Chondrocyte (in vitro differentiated cells): ENCODE measurements at regions not wholly inside any gene's neighbourhood (a gene's known extent, or its start where the extent isn't known, plus 50 kb on each side); places are given as distances from the start of the nearest gene placed in this dataset.

Experiments used
- DNase-seq: peaks from one replicate; pipeline ENCODE4 v3.0.0; 2021; ENCODE audit warnings: mixed read lengths, low spot score
- H3K27ac Mint-ChIP-seq: one replicate; pipeline ENCODE4 v1.8.0; 2021; ENCODE audit warnings: mild to moderate bottlenecking, moderate library complexity, mixed read lengths; ENCODE audit not compliant: unreplicated experiment
- H3K27me3 Mint-ChIP-seq: 2 replicates; pipeline ENCODE4 v1.8.0; 2021; ENCODE audit warnings: low read depth, mixed read lengths
- H3K36me3 Mint-ChIP-seq: 2 replicates; pipeline ENCODE4 v1.8.0; 2021; ENCODE audit warnings: low read depth, mixed read lengths
- H3K4me1 Mint-ChIP-seq: 2 replicates; pipeline ENCODE4 v1.8.0; 2021; ENCODE audit warnings: low read depth, mild to moderate bottlenecking, mixed read lengths
- H3K4me3 Mint-ChIP-seq: one replicate; pipeline ENCODE4 v1.8.0; 2021; ENCODE audit warnings: mild to moderate bottlenecking, moderate library complexity, mixed read lengths; ENCODE audit not compliant: unreplicated experiment
- H3K9me3 Mint-ChIP-seq: 2 replicates; pipeline ENCODE4 v1.8.0; 2021; ENCODE audit warnings: low read depth, mixed read lengths
- CTCF ChIP-seq: fragments of 200-600 bp; sonication (generic); IDR thresholded peaks from 2 replicates; pipeline ENCODE4 v1.5.0; 2021; ENCODE audit warnings: antibody characterized with exemption, mild to moderate bottlenecking, moderate library complexity

DNA sequence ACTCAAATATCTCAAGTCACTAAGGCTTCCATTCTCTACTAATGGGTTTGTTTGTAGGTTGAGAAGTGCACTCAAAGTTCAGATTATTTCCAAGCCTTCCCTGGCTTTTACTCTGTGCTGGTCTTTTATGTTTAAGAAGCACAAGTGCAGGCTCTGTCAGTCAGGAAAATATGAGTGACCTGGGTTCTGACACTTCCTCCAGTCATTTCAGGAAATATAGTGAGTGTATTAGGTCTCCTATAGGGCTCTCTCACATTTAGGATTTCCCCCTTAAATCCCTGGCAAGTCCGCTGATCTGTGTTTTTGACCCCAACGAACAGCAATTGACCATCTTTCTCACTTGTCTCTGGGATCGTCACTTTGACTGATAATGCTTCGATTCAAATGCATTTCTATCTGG, 210.2 kb downstream of the ARPP21 start:
- Mint-ChIP-seq H3K27ac (no peak overlapping the region), H3K27me3 (peaks cover 10% of the 10 kb centered on the region), H3K9me3 (no peaks in the 10 kb centered on the region), H3K4me3 (no peak overlapping the region), H3K36me3 (no peaks in the 10 kb centered on the region), H3K4me1 (no peaks in the 10 kb centered on the region)
- TF ChIP-seq CTCF, result no peak
- DNase-seq, result no peak

DNA sequence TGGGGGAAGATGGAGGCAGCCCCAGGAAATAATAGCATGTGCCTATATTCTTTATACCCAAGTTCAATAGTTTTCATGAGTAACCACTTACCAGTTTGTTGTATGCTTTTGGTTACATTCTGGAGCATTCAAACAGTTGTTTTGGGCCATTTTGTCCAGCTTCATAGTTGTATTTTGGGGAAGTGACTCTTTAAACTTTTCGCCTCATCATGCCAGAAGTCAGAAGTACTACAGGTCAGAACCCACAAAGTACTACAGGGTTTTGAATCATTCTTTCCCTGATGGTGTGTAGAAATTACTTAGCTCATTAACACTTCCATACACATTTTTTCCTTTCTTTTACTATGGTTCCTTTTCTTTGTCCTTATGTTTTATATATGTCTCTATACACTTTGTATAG, 210.6 kb downstream of the ARPP21 start:
- TF ChIP-seq CTCF, result no peak
- no peak for DNase-seq
- no peak overlapping the region for H3K4me3 Mint-ChIP-seq
- H3K9me3 Mint-ChIP-seq, result no peaks in the 10 kb centered on the region
- no peaks in the 10 kb centered on the region for H3K36me3 Mint-ChIP-seq
- peaks cover 10% of the 10 kb centered on the region for H3K27me3 Mint-ChIP-seq
- no peaks in the 10 kb centered on the region for H3K4me1 Mint-ChIP-seq
- H3K27ac Mint-ChIP-seq, result no peak overlapping the region

DNA sequence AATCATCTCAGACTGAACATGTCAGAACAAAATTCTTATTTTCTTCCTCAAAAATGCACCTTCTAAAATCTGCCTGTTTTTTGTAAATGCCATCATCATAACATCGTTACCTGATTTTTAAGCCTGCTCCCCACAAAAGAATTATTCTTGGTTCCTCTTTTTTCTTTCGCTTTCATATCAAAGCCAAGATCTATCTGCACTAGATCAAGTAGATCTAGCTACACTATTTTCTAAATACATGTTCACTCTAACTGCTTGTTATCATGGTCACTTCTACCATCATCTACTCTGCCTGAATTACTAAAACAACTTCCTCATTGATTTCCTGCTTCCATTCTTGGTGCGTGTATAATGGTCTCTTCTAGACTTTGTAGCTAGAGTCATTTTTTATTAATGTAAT, 217.7 kb downstream of the ARPP21 start:
- Mint-ChIP-seq H3K36me3 (no peaks in the 10 kb centered on the region), H3K9me3 (no peaks in the 10 kb centered on the region), H3K4me3 (no peak overlapping the region), H3K27ac (no peak overlapping the region), H3K4me1 (no peaks in the 10 kb centered on the region), H3K27me3 (peaks cover 19% of the 10 kb centered on the region)
- no peak for DNase-seq
- no peak for TF ChIP-seq CTCF

DNA sequence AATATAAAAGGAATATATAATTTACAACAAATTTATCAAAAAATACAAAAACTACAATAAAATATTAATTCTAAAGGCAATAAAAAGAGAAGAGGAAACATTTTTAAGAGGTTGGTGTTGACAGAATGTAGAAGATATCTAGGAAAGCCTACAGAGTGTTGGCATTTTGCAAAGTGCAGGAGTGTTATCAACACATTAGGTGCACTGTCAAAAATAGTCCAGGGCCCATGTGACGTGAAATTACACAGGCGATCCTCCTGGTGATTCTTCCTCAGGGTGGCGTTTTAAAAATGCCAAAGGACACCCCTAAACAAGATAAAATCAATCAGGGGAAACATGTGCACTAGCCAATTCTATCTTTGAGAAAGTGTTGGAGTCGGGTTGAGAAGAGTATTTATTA, 222.7 kb downstream of the ARPP21 start:
- DNase-seq, result no peak
- Mint-ChIP-seq H3K9me3 (no peaks in the 10 kb centered on the region), H3K36me3 (no peaks in the 10 kb centered on the region), H3K4me3 (no peak overlapping the region), H3K4me1 (no peaks in the 10 kb centered on the region), H3K27ac (no peak overlapping the region), H3K27me3 (peaks cover 8% of the 10 kb centered on the region)
- no peak for TF ChIP-seq CTCF

- H3K27me3 Mint-ChIP-seq, result peaks cover 2% of the 10 kb centered on the region
- no peaks in the 10 kb centered on the region for H3K9me3 Mint-ChIP-seq
- TF ChIP-seq CTCF, result no peak
- H3K27ac Mint-ChIP-seq, result no peak overlapping the region
- H3K4me3 Mint-ChIP-seq, result no peak overlapping the region
- no peaks in the 10 kb centered on the region for H3K4me1 Mint-ChIP-seq
- no peaks in the 10 kb centered on the region for H3K36me3 Mint-ChIP-seq
- DNase-seq, result no peak
Measured at GRCh38 chr3:35864871-35865270, 225.5 kb downstream of the ARPP21 start.
